Stomach (tissue), 8 donors: ENCODE measurements at regions not wholly inside any gene's neighbourhood (a gene's known extent, or its start where the extent isn't known, plus 50 kb on each side); places are given as distances from the start of the nearest gene placed in this dataset.

Experiments used
- DNase-seq, 2 donors: peaks; one replicate each; pipeline versions ENCODE4 v3.0.0 to v3.0.0-alpha.2; 2013 to 2019
- H3K27ac ChIP-seq, 5 donors: fragments of 200-600 bp in 4 of 5; sonication (generic) in 4 of 5; one replicate each; pipeline ENCODE4 v1.5.1; 2013 to 2019; ENCODE audit warnings: mild to moderate bottlenecking in 1 of 5, moderate library complexity in 1 of 5
- H3K27me3 ChIP-seq, 3 donors: fragments of 200-600 bp; sonication (generic); one replicate each; pipeline ENCODE4 v1.5.1; 2017 to 2019; ENCODE audit warnings: mixed run types in 1 of 3
- H3K36me3 ChIP-seq, 4 donors: fragments of 200-600 bp; sonication (generic); 1 replicate in 3 of 4; 2 replicates in 1 of 4; pipeline ENCODE4 v1.5.1; 2016 to 2019
- H3K4me1 ChIP-seq, 4 donors: fragments of 200-600 bp; sonication (generic); one replicate each; pipeline ENCODE4 v1.5.1; 2016 to 2019
- H3K4me3 ChIP-seq, 4 donors: fragments of 200-600 bp; sonication (generic) in 3 of 4; one replicate each; pipeline ENCODE4 v1.5.1; 2016 to 2019; ENCODE audit warnings: mild to moderate bottlenecking in 1 of 4
- H3K9me3 ChIP-seq, 4 donors: fragments of 200-600 bp; sonication (generic); one replicate each; pipeline ENCODE4 v1.5.1; 2016 to 2019
- EP300 ChIP-seq: sonication (generic); formaldehyde crosslinking; IDR thresholded peaks from one replicate; pipeline ENCODE4 v1.6.1; 2017; ENCODE audit warnings: antibody characterized with exemption
- POLR2A ChIP-seq, 4 donors: fragments of 450-650 bp; IDR thresholded peaks; one replicate each; pipeline ENCODE4 v1.6.1; 2016; ENCODE audit warnings: antibody characterized with exemption in 4 of 4, control low read depth in 2 of 4, mild to moderate bottlenecking in 1 of 4, moderate library complexity in 1 of 4
- POLR2AphosphoS5 ChIP-seq, 3 donors: sonication (generic); formaldehyde crosslinking; IDR thresholded peaks; one replicate each; pipeline ENCODE4 v1.6.1; 2016; ENCODE audit warnings: antibody characterized with exemption in 3 of 3
- WGBS, 5 donors: extraction: QIAGEN DNeasy Blood & Tissue Kit in 3 of 5; methylation state at CpG; one replicate each; pipeline versions ENCODE4 v1.1.5 to v1.1.7; 2013 to 2018; 5-methylcytosine and 5-hydroxymethylcytosine counted together
- intact Hi-C: fragments of 100-400 bp; cut with DNase I; formaldehyde crosslinking; loops from one replicate; pipeline ENCODE4 v1.15.1; 2023; ENCODE audit warnings: low total_unique reads
- TF ChIP-seq, protein P1 (sequence below), 7 experiments: fragments of 450-650 bp in 4 of 7; fragments of 200-600 bp in 3 of 7; sonication (generic) in 3 of 7; IDR thresholded peaks; one replicate each; pipeline ENCODE4 v1.5.1; 2016 to 2019; ENCODE audit warnings: antibody characterized with exemption in 7 of 7, control low read depth in 2 of 7, mild to moderate bottlenecking in 1 of 7
- donor health status: healthy with polysubstance abuse.
- donor health status: Bipolar disorder and iron deficiency.
- donor health status: healthy.

DNA sequence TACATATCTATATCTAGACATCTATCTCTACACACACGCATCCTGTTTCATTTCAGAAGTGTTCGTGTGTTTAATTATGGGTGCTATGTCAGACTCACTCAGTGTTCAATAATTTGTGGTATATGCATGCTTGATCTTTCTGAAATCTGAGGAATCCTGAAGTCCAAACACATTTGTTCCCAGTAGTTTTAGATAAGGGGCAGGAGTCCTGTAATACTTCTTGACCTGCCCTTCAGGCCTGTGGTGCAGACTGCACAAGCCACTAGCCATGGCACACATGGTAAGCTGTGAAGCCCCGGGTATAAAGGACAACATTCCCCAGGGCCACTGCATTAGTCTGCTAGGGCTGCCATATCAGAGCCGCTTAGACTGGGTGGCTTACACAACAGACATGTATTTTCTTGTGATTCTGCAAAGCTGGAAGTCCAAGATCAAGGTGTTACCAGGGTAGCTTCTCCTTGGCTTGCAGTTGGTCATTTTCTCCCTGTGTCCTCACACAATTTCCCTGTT, 267.2 kb downstream of the RHOU start:
- Histone ChIP-seq H3K36me3 (no peaks in the 10 kb centered on the region), H3K27ac (no peak overlapping the region), H3K9me3 (no peaks in the 10 kb centered on the region), H3K4me3 (no peak overlapping the region), H3K27me3 (no peaks in the 10 kb centered on the region), H3K4me1 (peaks cover 0 to 28% (median 2%) of the 10 kb centered on the region in 4 donors)
- DNase-seq, result no peak
- intact Hi-C loops, result no loop called here
- TF ChIP-seq, protein P1, sequence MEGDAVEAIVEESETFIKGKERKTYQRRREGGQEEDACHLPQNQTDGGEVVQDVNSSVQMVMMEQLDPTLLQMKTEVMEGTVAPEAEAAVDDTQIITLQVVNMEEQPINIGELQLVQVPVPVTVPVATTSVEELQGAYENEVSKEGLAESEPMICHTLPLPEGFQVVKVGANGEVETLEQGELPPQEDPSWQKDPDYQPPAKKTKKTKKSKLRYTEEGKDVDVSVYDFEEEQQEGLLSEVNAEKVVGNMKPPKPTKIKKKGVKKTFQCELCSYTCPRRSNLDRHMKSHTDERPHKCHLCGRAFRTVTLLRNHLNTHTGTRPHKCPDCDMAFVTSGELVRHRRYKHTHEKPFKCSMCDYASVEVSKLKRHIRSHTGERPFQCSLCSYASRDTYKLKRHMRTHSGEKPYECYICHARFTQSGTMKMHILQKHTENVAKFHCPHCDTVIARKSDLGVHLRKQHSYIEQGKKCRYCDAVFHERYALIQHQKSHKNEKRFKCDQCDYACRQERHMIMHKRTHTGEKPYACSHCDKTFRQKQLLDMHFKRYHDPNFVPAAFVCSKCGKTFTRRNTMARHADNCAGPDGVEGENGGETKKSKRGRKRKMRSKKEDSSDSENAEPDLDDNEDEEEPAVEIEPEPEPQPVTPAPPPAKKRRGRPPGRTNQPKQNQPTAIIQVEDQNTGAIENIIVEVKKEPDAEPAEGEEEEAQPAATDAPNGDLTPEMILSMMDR (IDR thresholded peaks at IDR 0.05), result no peak
- TF ChIP-seq POLR2A (IDR thresholded peaks at IDR 0.05), result no peak
- no peak for TF ChIP-seq POLR2AphosphoS5 (IDR thresholded peaks at IDR 0.05)
- TF ChIP-seq EP300, result no peak
- WGBS, 5 donors, result 79 to 85% (median 83%) methylated on average over 4 of the region's 4 CpGs

DNA sequence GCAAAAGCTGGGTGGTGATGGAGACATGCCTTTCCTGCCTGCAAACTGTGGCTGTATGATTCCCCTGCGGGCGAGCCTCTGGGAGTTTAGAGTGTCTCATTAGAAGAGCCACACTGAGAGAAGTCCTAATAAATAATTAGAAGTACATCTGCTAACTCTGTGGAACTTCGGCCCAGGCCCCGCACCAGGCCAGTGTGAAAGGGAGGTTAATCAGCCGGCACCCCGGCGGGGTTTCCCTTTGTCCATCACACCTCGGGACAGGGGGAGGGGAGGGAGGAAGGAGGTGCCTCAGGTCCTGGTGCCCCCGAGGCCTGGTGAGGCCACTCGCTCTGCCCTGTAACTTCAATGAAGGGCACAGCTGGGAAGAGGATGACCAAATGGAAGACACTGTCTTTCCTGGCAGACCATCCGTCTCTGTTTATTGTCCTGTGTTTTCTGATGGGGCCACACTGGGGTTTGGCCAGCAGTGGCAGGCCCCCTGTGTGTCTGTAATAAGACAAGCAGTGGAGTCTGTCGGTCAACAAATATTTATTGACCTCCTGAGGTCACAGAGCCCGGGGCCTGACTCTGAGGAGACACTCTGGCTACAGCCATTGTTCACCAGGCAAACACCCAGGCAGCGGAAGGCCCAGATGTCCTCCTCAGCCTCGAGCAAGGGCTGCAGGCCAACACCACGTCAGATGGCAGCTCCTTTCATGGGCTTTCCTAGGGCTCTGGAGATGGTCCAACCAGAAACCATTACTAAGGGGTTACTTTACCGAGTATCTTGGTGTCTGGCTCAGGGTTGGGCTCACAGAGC, 267.5 kb upstream of the RAB4A start:
- H3K4me1 ChIP-seq, result peaks cover 0 to 28% (median 2%) of the 10 kb centered on the region in 4 donors
- DNase-seq, result peak in 1 of 2 donors; percentile 72
- intact Hi-C loops, result no loop called here
- H3K27ac ChIP-seq, result peak overlapping the region in 3 of 5 donors; percentile 23 to 81 (median 62)
- no peak for TF ChIP-seq POLR2AphosphoS5 (IDR thresholded peaks at IDR 0.05)
- no peak for TF ChIP-seq POLR2A (IDR thresholded peaks at IDR 0.05)
- TF ChIP-seq, protein P1 (IDR thresholded peaks at IDR 0.05), result no peak
- peak; percentile 11 for TF ChIP-seq EP300
- no peaks in the 10 kb centered on the region for H3K9me3 ChIP-seq
- H3K4me3 ChIP-seq, result no peak overlapping the region
- no peaks in the 10 kb centered on the region for H3K27me3 ChIP-seq
- 74 to 81% (median 77%) methylated on average over 14 to 17 of the region's 17 CpGs for WGBS, 5 donors
- no peaks in the 10 kb centered on the region for H3K36me3 ChIP-seq

DNA sequence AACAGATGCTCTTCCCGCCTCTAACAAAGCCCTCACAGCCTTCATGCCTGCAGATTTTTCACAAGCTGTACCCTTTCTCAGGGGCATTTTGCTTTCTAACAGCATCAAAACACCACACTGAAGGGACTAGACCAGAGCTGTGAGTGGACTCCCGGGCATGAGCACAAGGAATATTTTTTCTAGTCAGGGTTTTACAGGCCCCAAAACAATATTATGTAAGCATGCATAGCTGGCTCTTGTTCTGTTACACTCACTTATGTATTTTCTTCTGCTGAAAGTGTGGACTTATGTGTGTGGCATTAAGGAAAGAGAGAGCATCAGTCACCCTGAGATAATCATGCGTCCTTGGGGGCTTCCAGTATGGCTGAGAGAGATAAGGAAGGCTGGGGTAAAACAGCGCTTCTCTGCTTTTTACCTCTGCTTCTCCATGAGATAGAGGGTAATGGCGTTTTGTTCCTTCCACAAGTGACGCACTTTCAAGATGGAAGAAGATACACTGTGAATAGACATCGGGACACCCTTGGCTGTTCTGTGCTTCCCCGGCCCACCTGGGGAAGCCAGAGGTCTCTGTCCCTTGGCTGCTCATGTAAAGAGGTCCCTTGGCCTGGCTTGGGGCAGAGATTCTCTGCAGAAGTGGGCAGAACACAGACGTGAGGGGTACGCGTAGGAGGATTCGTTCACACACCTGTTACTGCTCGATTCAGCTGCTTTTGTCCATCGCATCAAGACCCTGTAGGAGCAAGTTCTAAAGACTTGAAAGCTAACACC, 266.7 kb upstream of the RAB4A start:
- no peaks in the 10 kb centered on the region for H3K36me3 ChIP-seq
- H3K9me3 ChIP-seq, result no peaks in the 10 kb centered on the region
- no peak for DNase-seq
- H3K4me3 ChIP-seq, result no peak overlapping the region
- peak overlapping the region in 1 of 5 donors; percentile 81 for H3K27ac ChIP-seq
- intact Hi-C loops, result no loop called here
- H3K27me3 ChIP-seq, result no peaks in the 10 kb centered on the region
- WGBS, 5 donors, result 92 to 97% (median 94%) methylated on average over 14 of the region's 14 CpGs
- H3K4me1 ChIP-seq, result peaks cover 0 to 28% (median 2%) of the 10 kb centered on the region in 4 donors
- TF ChIP-seq POLR2A (IDR thresholded peaks at IDR 0.05) (no peak), EP300 (no peak), POLR2AphosphoS5 (IDR thresholded peaks at IDR 0.05) (no peak)
- TF ChIP-seq, protein P1 (IDR thresholded peaks at IDR 0.05), result no peak

DNA sequence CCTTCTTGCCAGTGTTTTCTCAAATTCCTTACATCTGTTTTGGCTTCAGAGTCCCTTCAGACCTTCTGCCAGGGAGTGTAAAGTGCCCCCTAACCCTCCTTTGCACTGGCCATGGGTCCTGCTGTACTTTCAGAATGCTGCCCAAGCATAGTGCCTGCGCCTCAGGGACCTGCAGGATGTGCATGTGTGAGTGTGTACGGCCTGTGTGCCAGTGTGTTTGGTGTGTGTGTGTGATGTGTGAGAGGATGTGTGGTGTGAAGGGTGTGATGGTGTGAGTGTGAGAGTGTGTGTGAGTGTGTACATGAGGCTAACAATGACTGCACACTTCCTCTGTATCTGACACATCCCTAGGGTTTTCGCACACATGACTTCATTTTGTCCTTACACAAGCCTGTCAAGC, 265.8 kb upstream of the RAB4A start:
- TF ChIP-seq POLR2A (IDR thresholded peaks at IDR 0.05) (no peak), EP300 (no peak), POLR2AphosphoS5 (IDR thresholded peaks at IDR 0.05) (no peak)
- TF ChIP-seq, protein P1 (IDR thresholded peaks at IDR 0.05), result no peak
- H3K36me3 ChIP-seq, result no peaks in the 10 kb centered on the region
- DNase-seq, result no peak
- H3K27me3 ChIP-seq, result no peaks in the 10 kb centered on the region
- intact Hi-C loops, result no loop called here
- WGBS, 5 donors, result 94 to 100% (median 98%) methylated on average over 3 of the region's 3 CpGs
- no peak overlapping the region for H3K27ac ChIP-seq
- peaks cover 0 to 28% (median 2%) of the 10 kb centered on the region in 4 donors for H3K4me1 ChIP-seq
- H3K4me3 ChIP-seq, result no peak overlapping the region
- no peaks in the 10 kb centered on the region for H3K9me3 ChIP-seq
